Bronchial epithelial cell (primary cell): ENCODE measurements at regions not wholly inside any gene's neighbourhood (a gene's known extent, or its start where the extent isn't known, plus 50 kb on each side); places are given as distances from the start of the nearest gene placed in this dataset.

Source experiments
- DNase-seq: peaks from one replicate; pipeline ENCODE4 v3.0.0-alpha.2; 2010; ENCODE audit warnings: low read depth
- FAIRE-seq: peaks from 2 replicates; lab custom pipeline; 2011; peaks lifted over from hg19 to GRCh38; lab: Jason Lieb, UNC
- H3K27me3 ChIP-seq: 2 replicates; pipeline ENCODE4 v1.5.1; 2011; ENCODE audit warnings: low read length; ENCODE audit not compliant: control insufficient read depth, insufficient read depth
- H3K36me3 ChIP-seq: 2 replicates; pipeline ENCODE4 v1.5.1; 2011; ENCODE audit warnings: low read length; ENCODE audit not compliant: control insufficient read depth, insufficient read depth
- H3K4me3 ChIP-seq: 2 replicates; pipeline ENCODE4 v1.5.1; 2011; ENCODE audit warnings: mild to moderate bottlenecking, low read depth, low read length, control low read depth
- CTCF ChIP-seq: IDR thresholded peaks from 2 replicates; pipeline ENCODE4 v1.5.1; 2011; ENCODE audit warnings: mild to moderate bottlenecking, moderate library complexity, low read length, control low read depth, inconsistent platforms; ENCODE audit not compliant: insufficient read depth, severe bottlenecking

DNA sequence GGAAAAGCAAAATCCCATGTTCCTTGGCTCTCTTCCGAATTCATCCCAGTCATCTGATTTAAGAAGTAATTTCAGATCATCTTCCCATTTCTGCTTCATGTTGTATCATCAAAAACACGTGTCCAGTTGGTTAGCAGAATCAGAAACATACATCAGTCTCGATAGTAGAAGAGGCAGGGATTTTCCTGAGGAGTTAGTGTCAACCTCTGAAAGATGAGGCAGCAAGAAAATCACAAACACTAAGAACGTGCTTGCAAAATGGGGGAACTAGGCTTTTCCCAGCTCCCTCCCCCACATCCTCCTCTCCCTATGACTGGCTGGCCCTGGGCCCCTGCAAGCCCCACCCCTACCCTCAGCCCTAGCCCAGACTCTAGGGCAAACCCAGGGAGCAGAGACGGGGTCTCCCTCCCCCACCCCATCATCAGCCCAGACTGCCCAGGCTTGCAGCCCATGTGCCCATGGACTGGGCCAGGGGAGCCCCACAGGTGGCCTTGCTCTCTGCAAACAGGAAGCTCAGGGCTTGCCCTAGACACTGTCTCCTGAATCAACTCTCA, 161.0 kb upstream of the ID2 start:
- H3K4me3 ChIP-seq = no peak overlapping the region
- no peak for FAIRE-seq
- TF ChIP-seq CTCF = no peak

DNA sequence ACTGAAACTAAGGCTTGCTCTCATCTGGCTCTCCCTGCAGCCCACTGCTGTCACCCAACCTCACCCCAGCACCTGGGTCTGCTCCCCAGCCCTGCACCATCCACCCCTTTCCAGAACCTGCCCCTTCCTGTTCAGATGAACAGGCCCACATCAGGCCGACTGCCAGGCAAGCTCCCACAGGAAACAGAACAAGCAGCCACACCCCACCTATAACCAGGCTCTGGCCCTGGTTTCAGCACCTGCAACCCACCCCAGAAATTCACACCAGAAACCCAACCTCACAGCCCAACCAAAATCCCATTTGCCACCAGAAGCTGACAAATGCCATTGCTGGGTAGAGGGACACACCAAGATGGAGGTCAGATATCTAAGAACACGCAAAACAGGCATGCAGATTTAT, 159.2 kb upstream of the ID2 start:
- Histone ChIP-seq H3K27me3 (peaks cover 6% of the 10 kb centered on the region), H3K36me3 (no peaks in the 10 kb centered on the region), H3K4me3 (no peak overlapping the region)
- no peak for DNase-seq
- no peak for FAIRE-seq
- TF ChIP-seq CTCF = no peak

More for the DNA sequence above, 161.0 kb upstream of the ID2 start:
- Histone ChIP-seq H3K36me3 (no peaks in the 10 kb centered on the region), H3K27me3 (no peaks in the 10 kb centered on the region)
- no peak for DNase-seq

DNA sequence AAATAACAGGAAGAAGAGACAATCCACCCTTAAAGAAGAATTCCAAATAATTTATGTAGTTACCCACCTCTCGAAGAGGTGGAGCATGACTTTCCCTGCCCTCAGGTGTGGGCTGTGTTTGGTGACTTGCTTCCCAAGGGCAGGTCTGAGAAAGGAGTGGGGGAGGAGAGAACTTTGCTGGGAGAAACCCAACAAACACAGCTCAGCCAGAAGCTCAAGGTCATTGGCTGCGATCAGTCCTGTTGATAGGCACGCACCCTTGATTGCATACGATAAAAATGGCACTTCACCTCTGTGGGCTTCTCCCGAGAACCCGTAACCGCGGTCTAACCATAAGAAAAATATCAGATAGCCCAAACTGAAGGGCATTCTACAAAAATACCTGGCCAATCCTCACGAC, 157.5 kb upstream of the ID2 start:
- Histone ChIP-seq H3K36me3 (no peaks in the 10 kb centered on the region), H3K27me3 (peaks cover 6% of the 10 kb centered on the region), H3K4me3 (no peak overlapping the region)
- DNase-seq = no peak
- no peak for TF ChIP-seq CTCF
- FAIRE-seq = no peak

- no peaks in the 10 kb centered on the region for H3K36me3 ChIP-seq
- no peak for TF ChIP-seq CTCF
- DNase-seq = no peak
- no peak for FAIRE-seq
- H3K27me3 ChIP-seq = peaks cover 6% of the 10 kb centered on the region
- H3K4me3 ChIP-seq = no peak overlapping the region
These were observed 157.0 kb upstream of the ID2 start for GRCh38 chr2:8524823-8525222.

- Histone ChIP-seq H3K36me3 (no peaks in the 10 kb centered on the region), H3K4me3 (no peak overlapping the region), H3K27me3 (peaks cover 6% of the 10 kb centered on the region)
- FAIRE-seq = no peak
- no peak for DNase-seq
- TF ChIP-seq CTCF = no peak
These were observed 156.6 kb upstream of the ID2 start for GRCh38 chr2:8525236-8525581.
